ENCODE measurements at regions not wholly inside any gene's neighbourhood (a gene's known extent, or its start where the extent isn't known, plus 50 kb on each side); places are given as distances from the start of the nearest gene placed in this dataset.

- TF ChIP-seq, protein P1, sequence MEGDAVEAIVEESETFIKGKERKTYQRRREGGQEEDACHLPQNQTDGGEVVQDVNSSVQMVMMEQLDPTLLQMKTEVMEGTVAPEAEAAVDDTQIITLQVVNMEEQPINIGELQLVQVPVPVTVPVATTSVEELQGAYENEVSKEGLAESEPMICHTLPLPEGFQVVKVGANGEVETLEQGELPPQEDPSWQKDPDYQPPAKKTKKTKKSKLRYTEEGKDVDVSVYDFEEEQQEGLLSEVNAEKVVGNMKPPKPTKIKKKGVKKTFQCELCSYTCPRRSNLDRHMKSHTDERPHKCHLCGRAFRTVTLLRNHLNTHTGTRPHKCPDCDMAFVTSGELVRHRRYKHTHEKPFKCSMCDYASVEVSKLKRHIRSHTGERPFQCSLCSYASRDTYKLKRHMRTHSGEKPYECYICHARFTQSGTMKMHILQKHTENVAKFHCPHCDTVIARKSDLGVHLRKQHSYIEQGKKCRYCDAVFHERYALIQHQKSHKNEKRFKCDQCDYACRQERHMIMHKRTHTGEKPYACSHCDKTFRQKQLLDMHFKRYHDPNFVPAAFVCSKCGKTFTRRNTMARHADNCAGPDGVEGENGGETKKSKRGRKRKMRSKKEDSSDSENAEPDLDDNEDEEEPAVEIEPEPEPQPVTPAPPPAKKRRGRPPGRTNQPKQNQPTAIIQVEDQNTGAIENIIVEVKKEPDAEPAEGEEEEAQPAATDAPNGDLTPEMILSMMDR (IDR thresholded peaks at IDR 0.05; ENCODE audit: low read depth, low read length, missing control alignments): no peak
- H3K4me3 ChIP-seq (replicated peaks; ENCODE audit: low read depth, low read length): no peak overlapping the region
- no peak for DNase-seq (ENCODE audit: extremely low read depth, low read depth)
These were observed 54.1 kb upstream of the PRPS1 start for GRCh38 chrX:107574054-107574683.

DNA sequence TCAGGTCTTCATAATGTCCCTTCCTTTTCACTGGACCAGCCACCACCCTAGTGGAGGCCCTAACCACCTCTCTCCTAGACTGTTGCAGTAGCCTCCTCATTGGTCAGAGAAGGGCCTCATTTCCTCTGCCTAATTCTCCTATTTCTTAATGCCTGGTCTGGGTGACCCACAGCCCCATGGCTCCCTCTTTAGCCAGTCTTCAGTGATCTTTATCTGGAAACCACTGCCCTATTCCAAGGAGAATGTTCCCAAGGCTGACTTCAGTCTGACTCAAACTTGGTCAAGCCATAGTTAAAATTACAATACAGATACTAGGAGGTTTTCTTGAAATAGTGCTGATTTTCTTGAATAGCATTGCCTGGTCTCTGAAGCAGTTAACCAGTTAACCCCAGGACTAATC, 53.6 kb upstream of the PRPS1 start:
- DNase-seq (ENCODE audit: extremely low read depth, low read depth): no peak
- H3K4me3 ChIP-seq (replicated peaks; ENCODE audit: low read depth, low read length): no peak overlapping the region
- TF ChIP-seq, protein P1 (IDR thresholded peaks at IDR 0.05; ENCODE audit: low read depth, low read length, missing control alignments): no peak

- DNase-seq (ENCODE audit: extremely low read depth, low read depth): no peak
- no peak overlapping the region for H3K4me3 ChIP-seq (replicated peaks; ENCODE audit: low read depth, low read length)
- TF ChIP-seq, protein P1 (IDR thresholded peaks at IDR 0.05; ENCODE audit: low read depth, low read length, missing control alignments): no peak
These were observed 51.9 kb upstream of the PRPS1 start for GRCh38 chrX:107576392-107576791.

GRCh38 chrX:107576841-107577240, 51.5 kb upstream of the PRPS1 start:
- no peak overlapping the region for H3K4me3 ChIP-seq (replicated peaks; ENCODE audit: low read depth, low read length)
- TF ChIP-seq, protein P1 (IDR thresholded peaks at IDR 0.05; ENCODE audit: low read depth, low read length, missing control alignments): no peak
- no peak for DNase-seq (ENCODE audit: extremely low read depth, low read depth)

GRCh38 chrX:107577933-107578332, 50.4 kb upstream of the PRPS1 start:
- no peak overlapping the region for H3K4me3 ChIP-seq (replicated peaks; ENCODE audit: low read depth, low read length)
- TF ChIP-seq, protein P1 (IDR thresholded peaks at IDR 0.05; ENCODE audit: low read depth, low read length, missing control alignments): no peak
- no peak for DNase-seq (ENCODE audit: extremely low read depth, low read depth)

Measured in HFF-Myc (cell line).